ENCODE measurements at regions not wholly inside any gene's neighbourhood (a gene's known extent, or its start where the extent isn't known, plus 50 kb on each side); places are given as distances from the start of the nearest gene placed in this dataset.
"Not testable (repeated sequence)": the region's sequence is repeated elsewhere in the genome, so short reads cannot be mapped to it uniquely, and the experiment has no call there.

DNA sequence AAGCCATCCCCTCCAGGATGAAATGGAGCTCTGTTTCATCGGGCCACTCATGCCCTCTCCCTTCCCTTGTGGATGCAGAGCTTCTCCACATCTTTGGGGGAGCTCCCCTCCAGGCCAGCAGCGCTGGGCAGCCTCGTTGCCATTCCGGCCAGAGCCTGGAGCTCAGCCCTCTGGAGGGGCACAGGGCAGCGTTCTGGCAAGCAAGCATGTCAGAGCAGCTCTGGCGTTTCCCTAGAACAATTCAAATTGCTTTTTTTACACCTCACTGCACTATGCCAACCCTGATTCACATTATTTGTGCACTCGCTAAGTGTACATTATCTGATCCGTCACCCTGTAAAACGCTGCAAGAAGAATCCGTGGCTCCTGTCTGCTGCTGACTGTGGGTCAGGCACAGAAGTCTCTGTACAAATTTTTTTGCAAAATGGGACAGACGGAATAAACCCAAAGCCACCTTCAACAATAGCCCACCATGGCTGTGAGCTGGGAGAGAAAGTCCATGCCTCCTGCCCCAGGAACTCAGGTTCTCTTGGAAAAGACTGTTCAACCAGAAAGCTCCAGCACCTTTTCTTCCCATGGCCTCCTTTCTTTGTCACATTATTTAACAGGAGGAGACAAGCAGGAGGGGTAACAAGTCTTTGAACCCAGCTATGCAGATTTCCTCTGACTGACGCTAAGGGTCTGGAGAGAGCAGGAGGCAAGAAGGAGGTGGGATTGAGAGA lies 139.5 kb upstream of the CADM1 start:
- H3K9me3 ChIP-seq (replicated peaks; ENCODE audit: control insufficient read depth, low read depth, low read length), result no peaks in the 10 kb centered on the region
- peaks cover 3% of the 10 kb centered on the region for H3K4me1 ChIP-seq (ENCODE audit: control insufficient read depth, insufficient read depth, low read length)
- 74% methylated on average over 11 of the region's 12 CpGs for WGBS (ENCODE audit: insufficient coverage)
- H3K27ac ChIP-seq (ENCODE audit: low read length), result no peak overlapping the region
- no peaks in the 10 kb centered on the region for H3K36me3 ChIP-seq (ENCODE audit: control insufficient read depth, insufficient read depth, low read length)
- no peak for DNase-seq
- H3K27me3 ChIP-seq (ENCODE audit: control insufficient read depth, insufficient read depth, low read length), result peaks cover 55% of the 10 kb centered on the region
- no peak overlapping the region for H3K4me3 ChIP-seq (ENCODE audit: low read length)

DNA sequence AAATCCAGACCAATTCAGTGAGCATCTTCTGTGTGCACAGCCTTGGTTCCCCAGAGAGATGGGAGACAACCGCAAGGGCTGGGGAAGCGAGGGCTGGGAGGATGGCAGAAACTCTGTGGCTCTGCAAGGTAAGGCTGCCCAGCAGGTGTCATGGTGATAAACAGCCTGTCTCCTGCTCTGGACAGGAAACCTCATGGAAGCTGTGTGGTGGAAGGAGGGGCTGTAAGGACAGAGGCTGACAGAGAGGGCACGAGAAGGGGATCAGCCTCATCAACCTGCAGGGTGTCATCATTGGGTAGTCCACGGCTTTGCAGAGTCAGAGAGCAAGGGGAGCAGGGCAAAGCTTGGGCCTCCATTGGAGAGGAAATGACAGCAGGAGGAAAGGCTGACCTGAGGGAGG lies 138.4 kb upstream of the CADM1 start:
- peaks cover 55% of the 10 kb centered on the region for H3K27me3 ChIP-seq (ENCODE audit: control insufficient read depth, insufficient read depth, low read length)
- peaks cover 3% of the 10 kb centered on the region for H3K4me1 ChIP-seq (ENCODE audit: control insufficient read depth, insufficient read depth, low read length)
- H3K36me3 ChIP-seq (ENCODE audit: control insufficient read depth, insufficient read depth, low read length), result no peaks in the 10 kb centered on the region
- no peak overlapping the region for H3K27ac ChIP-seq (ENCODE audit: low read length)
- no peak for DNase-seq
- no peak overlapping the region for H3K4me3 ChIP-seq (ENCODE audit: low read length)
- H3K9me3 ChIP-seq (replicated peaks; ENCODE audit: control insufficient read depth, low read depth, low read length), result no peaks in the 10 kb centered on the region
- WGBS (ENCODE audit: insufficient coverage), result 71% methylated on average over 4 of the region's 4 CpGs

DNA sequence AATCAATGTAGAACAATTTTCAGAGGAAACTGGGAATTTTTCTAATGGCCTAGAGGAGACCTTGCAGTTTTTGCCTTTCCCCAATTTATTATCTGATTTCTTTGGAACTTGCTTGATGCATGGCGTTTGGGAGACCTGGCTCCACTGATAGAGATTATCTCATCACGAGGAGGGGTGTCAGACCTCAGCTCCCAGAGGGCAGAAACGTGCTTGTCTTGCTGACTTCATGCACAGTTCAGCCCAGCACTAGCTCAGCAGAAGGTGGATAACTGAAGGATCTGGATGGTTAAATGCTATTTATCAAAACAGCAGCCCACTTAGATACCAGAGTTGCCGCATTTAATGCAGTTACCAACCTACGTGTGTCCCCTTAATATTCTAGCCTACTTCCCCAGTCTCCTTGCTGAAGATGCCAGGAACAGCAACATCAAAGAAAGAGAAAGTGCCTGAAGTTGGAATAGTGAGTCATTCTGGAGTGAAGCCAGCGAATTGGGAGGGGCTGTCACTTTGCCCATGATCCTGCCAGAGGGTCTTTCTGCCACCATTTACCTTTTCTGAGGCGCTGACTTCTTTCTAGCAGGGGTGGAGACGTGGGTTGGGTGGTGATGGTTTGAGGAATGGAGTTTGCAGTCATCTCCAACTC lies 133.5 kb upstream of the CADM1 start:
- whole genome bisulfite sequencing (ENCODE audit: insufficient coverage), result 67% methylated on average over 1 of the region's 8 CpGs
- Histone ChIP-seq H3K9me3 (replicated peaks; ENCODE audit: control insufficient read depth, low read depth, low read length) (no peaks in the 10 kb centered on the region), H3K36me3 (ENCODE audit: control insufficient read depth, insufficient read depth, low read length) (no peaks in the 10 kb centered on the region), H3K27ac (ENCODE audit: low read length) (no peak overlapping the region), H3K4me3 (ENCODE audit: low read length) (no peak overlapping the region), H3K27me3 (ENCODE audit: control insufficient read depth, insufficient read depth, low read length) (peaks cover 24% of the 10 kb centered on the region), H3K4me1 (ENCODE audit: control insufficient read depth, insufficient read depth, low read length) (no peaks in the 10 kb centered on the region)
- DNase-seq, result no peak

DNA sequence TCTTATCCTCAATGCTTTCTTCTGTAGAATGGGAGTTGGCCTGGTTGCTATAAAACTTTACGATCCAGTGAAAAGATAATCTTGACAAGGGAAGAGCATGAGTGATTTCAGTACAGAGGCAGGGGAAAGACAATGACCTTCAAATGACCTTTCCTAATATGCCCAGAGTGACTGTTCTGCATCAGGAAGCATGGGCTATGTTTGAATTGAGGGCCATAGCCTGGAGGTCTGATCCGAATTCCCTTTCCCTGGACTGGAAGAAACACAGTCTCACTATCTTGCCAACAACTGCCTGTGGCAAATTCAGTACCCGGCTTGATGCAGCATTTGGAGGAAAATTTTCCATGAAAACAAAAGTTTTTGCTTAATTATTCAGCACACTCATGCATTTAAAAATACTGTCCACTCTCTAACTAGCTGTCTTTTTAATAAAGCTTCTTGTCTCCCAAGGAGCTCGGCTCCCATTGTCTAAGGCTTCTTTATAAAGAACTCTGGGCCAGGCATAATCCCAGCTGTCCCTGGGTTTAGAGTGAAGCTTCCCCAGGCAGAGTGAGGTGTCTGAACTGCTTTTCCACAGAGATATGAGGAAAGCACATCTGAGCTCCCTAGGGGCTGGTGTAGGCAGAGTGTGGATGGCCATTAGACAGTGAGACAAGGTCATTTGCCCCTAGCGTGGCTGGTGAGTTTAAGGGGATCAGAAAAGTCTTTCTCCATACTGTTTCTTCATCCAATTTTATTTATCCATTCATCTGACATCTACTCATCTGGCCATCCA lies 132.7 kb upstream of the CADM1 start:
- Histone ChIP-seq H3K4me3 (ENCODE audit: low read length) (no peak overlapping the region), H3K27ac (ENCODE audit: low read length) (no peak overlapping the region), H3K4me1 (ENCODE audit: control insufficient read depth, insufficient read depth, low read length) (no peaks in the 10 kb centered on the region), H3K27me3 (ENCODE audit: control insufficient read depth, insufficient read depth, low read length) (peaks cover 18% of the 10 kb centered on the region), H3K9me3 (replicated peaks; ENCODE audit: control insufficient read depth, low read depth, low read length) (no peaks in the 10 kb centered on the region), H3K36me3 (ENCODE audit: control insufficient read depth, insufficient read depth, low read length) (no peaks in the 10 kb centered on the region)
- DNase-seq, result no peak
- 40% methylated on average over 1 of the region's 5 CpGs for WGBS (ENCODE audit: insufficient coverage)

GRCh38 chr11:115633977-115634376 lies 129.8 kb upstream of the CADM1 start:
- DNase-seq; H3K27ac ChIP-seq (ENCODE audit: low read length); H3K9me3 ChIP-seq (replicated peaks; ENCODE audit: control insufficient read depth, low read depth, low read length); H3K36me3 ChIP-seq (ENCODE audit: control insufficient read depth, insufficient read depth, low read length); H3K4me3 ChIP-seq (ENCODE audit: low read length); H3K4me1 ChIP-seq (ENCODE audit: control insufficient read depth, insufficient read depth, low read length): not testable (repeated sequence)
- H3K27me3 ChIP-seq (ENCODE audit: control insufficient read depth, insufficient read depth, low read length), result peaks cover 20% of the 10 kb centered on the region
- 93% methylated on average over 21 of the region's 27 CpGs for WGBS (ENCODE audit: insufficient coverage)

- no peaks in the 10 kb centered on the region for H3K36me3 ChIP-seq (ENCODE audit: control insufficient read depth, insufficient read depth, low read length)
- no peak overlapping the region for H3K4me3 ChIP-seq (ENCODE audit: low read length)
- H3K4me1 ChIP-seq (ENCODE audit: control insufficient read depth, insufficient read depth, low read length), result no peaks in the 10 kb centered on the region
- DNase-seq, result no peak
- 86% methylated on average over 2 of the region's 2 CpGs for WGBS (ENCODE audit: insufficient coverage)
- H3K27me3 ChIP-seq (ENCODE audit: control insufficient read depth, insufficient read depth, low read length), result peaks cover 32% of the 10 kb centered on the region
- no peak overlapping the region for H3K27ac ChIP-seq (ENCODE audit: low read length)
- no peaks in the 10 kb centered on the region for H3K9me3 ChIP-seq (replicated peaks; ENCODE audit: control insufficient read depth, low read depth, low read length)
These were observed 127.8 kb upstream of the CADM1 start for GRCh38 chr11:115632061-115632460.

DNA sequence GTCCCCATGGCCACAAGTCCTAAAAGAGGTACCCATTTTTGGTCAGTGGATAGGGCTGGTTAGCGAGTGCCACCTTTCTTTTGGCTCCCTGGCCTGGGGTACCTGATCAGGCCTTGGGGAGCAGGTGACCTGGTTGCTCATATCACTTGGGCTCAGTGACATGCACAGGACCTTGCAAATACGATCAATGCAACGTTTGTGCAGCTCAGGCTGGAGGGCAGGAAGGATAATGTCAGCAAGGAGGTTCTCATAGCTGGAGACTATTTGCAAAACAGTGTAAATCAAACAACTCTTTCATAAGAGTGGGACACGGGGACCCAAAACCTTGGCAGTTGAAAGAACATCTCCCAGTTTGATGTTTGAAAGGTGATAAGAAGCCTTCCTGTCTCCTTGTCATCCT lies 127.4 kb upstream of the CADM1 start:
- H3K36me3 ChIP-seq (ENCODE audit: control insufficient read depth, insufficient read depth, low read length), result no peaks in the 10 kb centered on the region
- no peak overlapping the region for H3K27ac ChIP-seq (ENCODE audit: low read length)
- H3K27me3 ChIP-seq (ENCODE audit: control insufficient read depth, insufficient read depth, low read length), result peaks cover 33% of the 10 kb centered on the region
- H3K4me1 ChIP-seq (ENCODE audit: control insufficient read depth, insufficient read depth, low read length), result no peaks in the 10 kb centered on the region
- WGBS (ENCODE audit: insufficient coverage), result 95% methylated on average over 2 of the region's 4 CpGs
- no peak for DNase-seq
- H3K4me3 ChIP-seq (ENCODE audit: low read length), result no peak overlapping the region
- H3K9me3 ChIP-seq (replicated peaks; ENCODE audit: control insufficient read depth, low read depth, low read length), result no peaks in the 10 kb centered on the region

DNA sequence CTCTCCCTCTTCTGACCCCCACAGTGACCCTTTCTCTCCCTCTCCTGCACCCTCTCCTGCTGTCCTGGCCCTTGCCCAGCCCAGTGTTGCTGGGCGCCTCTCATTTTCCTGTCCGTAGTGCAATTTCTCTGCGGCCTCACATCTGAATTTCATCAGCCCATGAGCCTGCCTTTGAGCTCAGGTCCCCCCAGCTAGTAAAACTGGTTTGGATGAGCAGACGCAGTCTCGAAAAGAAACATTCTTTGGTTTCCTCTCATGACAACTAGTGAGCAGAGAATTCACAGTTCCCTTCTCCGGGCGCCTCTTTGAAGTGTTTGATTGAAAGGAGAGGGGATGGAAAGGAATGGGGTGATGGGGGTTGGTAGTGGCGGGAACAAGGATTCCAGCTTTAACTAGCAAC lies 126.0 kb upstream of the CADM1 start:
- 37% methylated on average over 7 of the region's 8 CpGs for WGBS (ENCODE audit: insufficient coverage)
- DNase-seq, result no peak

GRCh38 chr11:115629456-115630015 lies 125.3 kb upstream of the CADM1 start:
- H3K9me3 ChIP-seq (replicated peaks; ENCODE audit: control insufficient read depth, low read depth, low read length), result no peaks in the 10 kb centered on the region
- no peaks in the 10 kb centered on the region for H3K4me1 ChIP-seq (ENCODE audit: control insufficient read depth, insufficient read depth, low read length)
- H3K4me3 ChIP-seq (ENCODE audit: low read length), result no peak overlapping the region
- no peak overlapping the region for H3K27ac ChIP-seq (ENCODE audit: low read length)
- WGBS (ENCODE audit: insufficient coverage), result 84% methylated on average over 4 of the region's 5 CpGs
- DNase-seq, result no peak
- peaks cover 50% of the 10 kb centered on the region for H3K27me3 ChIP-seq (ENCODE audit: control insufficient read depth, insufficient read depth, low read length)
- H3K36me3 ChIP-seq (ENCODE audit: control insufficient read depth, insufficient read depth, low read length), result no peaks in the 10 kb centered on the region

More for the DNA sequence above, 126.0 kb upstream of the CADM1 start:
- H3K36me3 ChIP-seq (ENCODE audit: control insufficient read depth, insufficient read depth, low read length), result no peaks in the 10 kb centered on the region
- peaks cover 46% of the 10 kb centered on the region for H3K27me3 ChIP-seq (ENCODE audit: control insufficient read depth, insufficient read depth, low read length)
- H3K4me3 ChIP-seq (ENCODE audit: low read length), result no peak overlapping the region
- H3K9me3 ChIP-seq (replicated peaks; ENCODE audit: control insufficient read depth, low read depth, low read length), result no peaks in the 10 kb centered on the region
- no peaks in the 10 kb centered on the region for H3K4me1 ChIP-seq (ENCODE audit: control insufficient read depth, insufficient read depth, low read length)
- no peak overlapping the region for H3K27ac ChIP-seq (ENCODE audit: low read length)

Data from muscle of leg (tissue), 3 donors.